Astrocyte of the cerebellum (primary cell): ENCODE measurements at regions not wholly inside any gene's neighbourhood (a gene's known extent, or its start where the extent isn't known, plus 50 kb on each side); places are given as distances from the start of the nearest gene placed in this dataset.
"Not testable (repeated sequence)": the region's sequence is repeated elsewhere in the genome, so short reads cannot be mapped to it uniquely, and the experiment has no call there.

Experiments
- DNase-seq: peaks from one replicate; pipeline ENCODE4 v3.0.0-alpha.2; 2011; ENCODE audit warnings: low read depth
- H3K4me3 ChIP-seq: 2 replicates; pipeline ENCODE4 v1.5.1; 2011; ENCODE audit warnings: mild to moderate bottlenecking, low read depth, low read length, moderate library complexity
- CTCF ChIP-seq: IDR thresholded peaks from 2 replicates; pipeline ENCODE4 v1.5.1; 2012; ENCODE audit warnings: low read length, low read depth, moderate library complexity, mild to moderate bottlenecking; ENCODE audit errors: missing control alignments
- in situ Hi-C: cut with HindIII; loops from 2 replicates; pipeline ENCODE4 v1.10.0; 2017; ENCODE audit warnings: low sequenced_read_pairs

GRCh38 chr4:42237451-42237850 is 85.0 kb upstream of the BEND4 start:
- DNase-seq, result no peak
- no peak overlapping the region for H3K4me3 ChIP-seq
- no peak for TF ChIP-seq CTCF
- in situ Hi-C loops, result no loop called here

DNA sequence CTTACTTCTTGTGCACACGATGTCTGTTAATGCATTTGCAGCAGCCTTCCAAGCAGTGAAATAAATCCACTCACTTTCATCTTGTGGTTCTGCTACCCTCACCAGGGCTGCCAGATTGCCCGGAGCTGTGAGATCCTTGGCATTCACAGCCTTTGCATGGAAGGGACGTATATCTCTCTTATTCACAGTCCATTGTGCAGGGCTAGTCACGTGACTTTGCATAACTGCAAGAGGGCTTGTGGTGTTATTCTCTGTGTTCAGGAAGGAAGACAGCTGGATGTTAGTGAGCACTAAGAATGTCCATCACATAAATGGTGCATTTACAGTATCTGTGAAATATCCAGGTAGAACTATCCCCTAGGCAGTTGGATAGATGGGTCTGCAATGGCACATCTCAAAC is 96.5 kb upstream of the BEND4 start:
- H3K4me3 ChIP-seq, result no peak overlapping the region
- in situ Hi-C loops, result no loop called here
- no peak for DNase-seq
- no peak for TF ChIP-seq CTCF

DNA sequence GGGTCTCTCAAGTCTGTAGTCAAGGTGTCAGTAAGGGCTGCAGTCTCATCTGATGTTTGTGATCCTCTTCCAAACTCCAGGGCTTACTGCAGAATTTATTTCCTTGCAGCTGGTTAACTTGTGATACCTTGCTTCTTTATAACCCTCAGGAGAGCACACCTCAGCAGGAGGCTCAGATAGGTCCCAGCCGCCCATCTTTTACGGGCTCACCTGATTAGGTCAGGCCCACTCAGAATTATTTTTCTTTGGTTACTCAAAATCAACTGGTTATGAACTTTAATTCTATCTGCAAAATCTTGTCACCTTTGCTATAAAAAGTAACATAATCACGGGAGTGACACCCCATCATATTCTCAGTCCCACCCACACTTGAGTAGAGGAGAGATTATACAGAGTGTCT is 99.9 kb upstream of the BEND4 start:
- no peak for TF ChIP-seq CTCF
- DNase-seq, result no peak
- in situ Hi-C loops, result no loop called here

DNA sequence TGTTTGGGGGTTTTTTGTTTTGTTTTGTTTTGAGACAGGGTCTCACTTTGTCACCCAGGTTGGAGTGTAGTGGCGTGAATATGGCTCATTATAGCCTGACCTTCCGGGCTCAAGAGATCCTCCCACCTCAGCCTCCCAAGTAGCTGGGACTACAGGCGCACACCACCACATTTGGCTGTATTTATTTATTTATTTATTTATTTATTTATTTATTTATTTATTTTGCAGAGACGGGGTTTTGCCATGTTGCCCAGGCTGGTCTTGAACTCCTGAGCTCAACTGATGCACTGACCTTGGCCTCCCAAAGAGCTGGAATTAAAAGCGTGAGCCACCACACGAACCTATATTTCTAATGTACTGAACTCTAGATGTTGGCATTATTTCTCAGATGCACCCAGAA is 105.2 kb upstream of the BEND4 start:
- DNase-seq, H3K4me3 ChIP-seq, in situ Hi-C loops: not testable (repeated sequence)

More for the DNA sequence above, 99.9 kb upstream of the BEND4 start:
- no peak overlapping the region for H3K4me3 ChIP-seq

GRCh38 chr4:42262701-42263490 is 110.4 kb upstream of the BEND4 start:
- DNase-seq, result no peak
- H3K4me3 ChIP-seq, result no peak overlapping the region
- no peak for TF ChIP-seq CTCF
- in situ Hi-C loops, result no loop called here

GRCh38 chr4:42265782-42266602 is 113.5 kb upstream of the BEND4 start:
- no peak for DNase-seq
- no peak for TF ChIP-seq CTCF
- no peak overlapping the region for H3K4me3 ChIP-seq
- in situ Hi-C loops, result no loop called here

- no peak overlapping the region for H3K4me3 ChIP-seq
- no peak for DNase-seq
- in situ Hi-C loops, result no loop called here
- no peak for TF ChIP-seq CTCF
Measured at GRCh38 chr4:42267724-42268123, 115.3 kb upstream of the BEND4 start.
